D721Med (cell line): ENCODE measurements at regions not wholly inside any gene's neighbourhood (a gene's known extent, or its start where the extent isn't known, plus 50 kb on each side); places are given as distances from the start of the nearest gene placed in this dataset.

Experiments
- DNase-seq: peaks from one replicate; pipeline ENCODE4 v3.0.0; 2011; ENCODE audit warnings: low spot score; ENCODE audit not compliant: insufficient read length
- FAIRE-seq: peaks from 2 replicates; lab custom pipeline; 2011; peaks lifted over from hg19 to GRCh38; lab: Jason Lieb, UNC
- CTCF ChIP-seq: IDR thresholded peaks from 2 replicates; pipeline ENCODE4 v1.5.1; 2012; ENCODE audit warnings: mild to moderate bottlenecking, control low read depth; ENCODE audit not compliant: insufficient read depth; ENCODE audit errors: missing control alignments

- no peak for DNase-seq
- no peak for TF ChIP-seq CTCF
- FAIRE-seq, result no peak
These were observed 86.5 kb upstream of the WARS2 start for GRCh38 chr1:119226913-119227312.

- DNase-seq, result no peak
- no peak for FAIRE-seq
- no peak for TF ChIP-seq CTCF
These were observed 87.0 kb upstream of the WARS2 start for GRCh38 chr1:119227456-119227855.

GRCh38 chr1:119228335-119229080 lies 88.1 kb upstream of the WARS2 start:
- no peak for TF ChIP-seq CTCF
- DNase-seq (no peak), FAIRE-seq (no peak)

- FAIRE-seq, result no peak
- DNase-seq, result no peak
- TF ChIP-seq CTCF, result no peak
These were observed 94.7 kb upstream of the WARS2 start for GRCh38 chr1:119235120-119235519.

GRCh38 chr1:119245881-119246280 lies 105.4 kb upstream of the WARS2 start:
- DNase-seq, result no peak
- TF ChIP-seq CTCF, result no peak
- no peak for FAIRE-seq

GRCh38 chr1:119249283-119249682 lies 108.8 kb upstream of the WARS2 start:
- no peak for FAIRE-seq
- no peak for DNase-seq
- TF ChIP-seq CTCF, result no peak

GRCh38 chr1:119250299-119250698 lies 109.8 kb upstream of the WARS2 start:
- TF ChIP-seq CTCF, result no peak
- no peak for FAIRE-seq
- DNase-seq, result no peak
